ENCODE measurements at regions not wholly inside any gene's neighbourhood (a gene's known extent, or its start where the extent isn't known, plus 50 kb on each side); places are given as distances from the start of the nearest gene placed in this dataset.
"Not testable (repeated sequence)": the region's sequence is repeated elsewhere in the genome, so short reads cannot be mapped to it uniquely, and the experiment has no call there.

DNA sequence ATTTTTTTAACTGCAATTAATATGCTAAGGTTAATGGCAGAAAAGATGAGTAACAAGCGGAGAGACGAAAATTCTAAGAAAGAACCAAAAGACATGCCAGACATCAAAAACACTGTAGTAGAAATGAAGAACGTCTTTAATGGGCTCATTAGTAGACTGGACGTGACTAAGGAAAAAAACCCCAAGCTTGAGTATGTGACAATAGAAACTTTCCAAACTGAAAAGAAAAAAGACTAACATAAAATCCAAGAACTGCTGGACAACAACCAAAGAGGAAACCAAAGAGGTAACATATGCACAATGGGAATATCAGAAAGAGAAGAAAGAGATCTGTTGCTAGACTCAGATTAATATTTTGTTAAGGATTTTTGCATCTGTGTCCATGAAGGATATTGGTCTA is 94.6 kb upstream of the SETMAR start:
- TF ChIP-seq, protein P1, sequence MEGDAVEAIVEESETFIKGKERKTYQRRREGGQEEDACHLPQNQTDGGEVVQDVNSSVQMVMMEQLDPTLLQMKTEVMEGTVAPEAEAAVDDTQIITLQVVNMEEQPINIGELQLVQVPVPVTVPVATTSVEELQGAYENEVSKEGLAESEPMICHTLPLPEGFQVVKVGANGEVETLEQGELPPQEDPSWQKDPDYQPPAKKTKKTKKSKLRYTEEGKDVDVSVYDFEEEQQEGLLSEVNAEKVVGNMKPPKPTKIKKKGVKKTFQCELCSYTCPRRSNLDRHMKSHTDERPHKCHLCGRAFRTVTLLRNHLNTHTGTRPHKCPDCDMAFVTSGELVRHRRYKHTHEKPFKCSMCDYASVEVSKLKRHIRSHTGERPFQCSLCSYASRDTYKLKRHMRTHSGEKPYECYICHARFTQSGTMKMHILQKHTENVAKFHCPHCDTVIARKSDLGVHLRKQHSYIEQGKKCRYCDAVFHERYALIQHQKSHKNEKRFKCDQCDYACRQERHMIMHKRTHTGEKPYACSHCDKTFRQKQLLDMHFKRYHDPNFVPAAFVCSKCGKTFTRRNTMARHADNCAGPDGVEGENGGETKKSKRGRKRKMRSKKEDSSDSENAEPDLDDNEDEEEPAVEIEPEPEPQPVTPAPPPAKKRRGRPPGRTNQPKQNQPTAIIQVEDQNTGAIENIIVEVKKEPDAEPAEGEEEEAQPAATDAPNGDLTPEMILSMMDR (IDR thresholded peaks at IDR 0.05; ENCODE audit: insufficient read depth, low read depth, low read length, missing control alignments) = no peak
- H3K4me3 ChIP-seq (ENCODE audit: low read depth, low read length) = no peak overlapping the region
- DNase-seq (ENCODE audit: low read depth) = no peak

DNA sequence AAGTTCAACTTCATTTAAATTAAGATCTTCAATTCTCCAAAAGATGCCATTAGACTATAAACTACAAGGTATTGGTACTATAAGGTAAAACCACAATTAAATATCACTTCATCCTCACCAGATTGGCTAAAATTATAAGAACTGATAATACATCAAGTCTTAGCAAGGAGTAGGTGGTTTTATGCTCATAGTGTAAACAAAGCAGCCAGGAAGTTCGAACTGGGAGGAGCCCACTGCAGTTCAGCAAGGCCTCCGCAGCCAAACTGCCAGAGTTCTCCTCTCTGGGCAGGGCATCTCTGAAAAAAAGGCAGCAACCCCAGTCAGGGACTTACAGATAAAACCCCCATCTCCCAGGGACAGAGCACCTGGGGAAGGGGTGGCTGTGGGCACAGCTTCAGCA is 91.6 kb upstream of the SETMAR start:
- H3K4me3 ChIP-seq (ENCODE audit: low read depth, low read length) = no peak overlapping the region
- TF ChIP-seq, protein P1 (IDR thresholded peaks at IDR 0.05; ENCODE audit: insufficient read depth, low read depth, low read length, missing control alignments) = no peak
- no peak for DNase-seq (ENCODE audit: low read depth)

DNA sequence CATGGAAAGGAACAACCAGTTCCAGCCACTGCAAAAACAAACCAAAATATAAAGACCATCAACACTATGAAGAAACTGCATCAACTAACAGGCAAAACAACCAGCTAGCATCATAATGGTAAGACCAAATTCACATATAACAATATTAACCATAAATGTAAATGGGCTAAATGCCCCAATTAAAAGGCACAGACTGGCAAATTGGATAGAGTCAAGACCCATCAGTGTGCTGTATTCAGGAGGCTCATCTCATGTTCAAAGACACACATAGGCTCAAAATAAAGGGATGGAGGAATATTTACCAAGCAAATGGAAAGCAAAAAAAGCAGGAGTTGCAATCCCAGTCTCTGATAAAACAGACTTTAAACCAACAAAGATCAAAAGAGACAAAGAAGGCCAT is 89.7 kb upstream of the SETMAR start:
- not testable (repeated sequence) for DNase-seq (ENCODE audit: low read depth); H3K4me3 ChIP-seq (ENCODE audit: low read depth, low read length)

DNA sequence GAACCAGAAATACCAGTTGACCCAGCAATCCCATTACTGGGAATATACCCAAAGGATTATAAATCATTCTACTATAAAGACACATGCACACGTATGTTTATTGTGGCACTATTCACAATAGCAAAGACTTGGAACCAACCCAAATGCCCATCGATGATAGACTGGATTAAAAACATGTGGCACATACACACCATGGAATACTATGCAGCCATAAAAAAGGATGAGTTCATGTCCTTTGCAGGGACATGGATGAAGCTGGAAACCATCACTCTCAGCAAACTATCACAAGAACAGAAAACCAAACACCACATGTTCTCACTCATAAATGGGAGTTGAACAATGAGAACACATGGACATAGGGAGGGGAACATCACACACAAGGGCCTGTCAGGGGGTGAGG is 86.2 kb upstream of the SETMAR start:
- DNase-seq (ENCODE audit: low read depth); H3K4me3 ChIP-seq (ENCODE audit: low read depth, low read length): not testable (repeated sequence)

GRCh38 chr3:4218456-4219226 is 84.5 kb upstream of the SETMAR start:
- no peak for DNase-seq (ENCODE audit: low read depth)
- TF ChIP-seq, protein P1 (IDR thresholded peaks at IDR 0.05; ENCODE audit: insufficient read depth, low read depth, low read length, missing control alignments) = no peak
- no peak overlapping the region for H3K4me3 ChIP-seq (ENCODE audit: low read depth, low read length)

GRCh38 chr3:4219227-4219568 is 84.0 kb upstream of the SETMAR start:
- no peak for DNase-seq (ENCODE audit: low read depth)
- no peak overlapping the region for H3K4me3 ChIP-seq (ENCODE audit: low read depth, low read length)
- TF ChIP-seq, protein P1 (IDR thresholded peaks at IDR 0.05; ENCODE audit: insufficient read depth, low read depth, low read length, missing control alignments) = no peak

DNA sequence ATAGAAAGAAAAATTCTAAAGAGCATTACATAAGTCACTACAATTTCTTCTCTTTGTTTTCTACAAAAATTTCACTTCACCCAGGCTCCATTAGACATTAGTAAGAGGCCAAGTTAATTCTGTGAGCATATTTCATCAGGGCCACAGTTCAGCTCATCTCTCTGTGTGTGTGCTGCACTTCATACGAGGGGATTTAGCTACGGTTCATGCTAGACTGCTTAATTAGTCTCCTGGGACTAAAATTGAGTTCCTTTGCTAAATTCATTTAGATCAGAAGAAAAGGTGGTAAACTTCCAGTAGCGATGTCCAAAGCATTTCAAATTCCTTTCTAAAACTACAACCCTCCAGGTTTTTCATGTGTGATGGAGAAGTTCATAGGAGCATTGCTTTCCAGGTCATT is 83.1 kb upstream of the SETMAR start:
- H3K4me3 ChIP-seq (ENCODE audit: low read depth, low read length) = no peak overlapping the region
- TF ChIP-seq, protein P1 (IDR thresholded peaks at IDR 0.05; ENCODE audit: insufficient read depth, low read depth, low read length, missing control alignments) = no peak
- no peak for DNase-seq (ENCODE audit: low read depth)

GRCh38 chr3:4222574-4223175 is 80.5 kb upstream of the SETMAR start:
- TF ChIP-seq, protein P1 (IDR thresholded peaks at IDR 0.05; ENCODE audit: insufficient read depth, low read depth, low read length, missing control alignments) = no peak
- no peak for DNase-seq (ENCODE audit: low read depth)
- H3K4me3 ChIP-seq (ENCODE audit: low read depth, low read length) = no peak overlapping the region

Data from GM12865 (cell line).